NCI-H2081 (cell line): ENCODE measurements at regions not wholly inside any gene's neighbourhood (a gene's known extent, or its start where the extent isn't known, plus 50 kb on each side); places are given as distances from the start of the nearest gene placed in this dataset.

Experiments
- DNase-seq, 2 experiments: peaks; one replicate each; lab custom pipeline; 2025; lab: John Stamatoyannopoulos, UW

DNA sequence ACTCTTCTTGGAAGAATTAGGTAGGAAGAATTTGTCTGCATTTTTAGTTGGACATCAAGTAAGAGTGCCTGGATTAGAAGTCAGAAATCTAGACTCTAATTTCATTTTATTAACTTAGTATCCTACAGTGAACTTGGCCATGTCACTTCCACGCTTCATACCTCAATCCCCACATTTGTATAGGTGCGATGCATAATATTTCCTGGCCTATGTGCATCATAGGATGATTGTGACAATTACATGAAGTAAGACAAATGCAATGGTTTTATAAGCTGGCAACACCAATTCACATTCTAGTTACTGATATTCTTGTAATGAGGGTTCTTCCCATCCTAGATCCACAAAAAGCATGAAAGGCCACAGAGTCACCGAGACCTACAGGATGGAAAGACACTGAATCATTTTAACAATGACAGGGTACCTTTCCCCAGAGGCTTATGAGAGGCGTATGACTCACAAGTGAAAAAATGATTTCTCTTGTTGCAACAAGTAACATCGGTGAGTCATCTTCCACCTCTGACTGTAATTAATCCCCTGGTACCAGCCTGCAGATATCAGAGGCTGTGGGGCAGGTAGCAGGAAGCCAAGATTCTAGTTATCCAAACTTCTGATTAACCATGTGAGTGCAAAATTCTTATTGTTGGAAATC is 56.0 kb upstream of the OR5AK2 start:
- no peak for DNase-seq

DNA sequence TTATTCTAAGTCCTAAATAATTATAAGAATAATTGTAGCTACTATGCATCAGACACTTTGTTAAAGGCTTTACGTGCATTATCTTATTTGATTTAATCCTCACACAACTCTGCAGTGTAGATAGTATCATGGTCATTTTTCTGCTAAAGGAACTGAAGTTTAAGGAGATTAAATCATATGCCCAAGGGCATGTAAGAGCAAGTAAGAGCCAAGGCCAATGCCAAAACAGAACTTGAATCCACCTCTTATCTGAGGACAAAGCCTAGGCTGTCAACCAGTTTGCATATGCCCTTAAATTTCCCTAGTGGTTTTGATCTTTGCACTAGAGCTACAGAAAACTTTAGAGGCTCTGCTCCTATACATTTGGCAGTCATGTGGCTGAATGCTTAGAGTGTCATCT is 65.6 kb upstream of the OR5AK2 start:
- no peak for DNase-seq

DNA sequence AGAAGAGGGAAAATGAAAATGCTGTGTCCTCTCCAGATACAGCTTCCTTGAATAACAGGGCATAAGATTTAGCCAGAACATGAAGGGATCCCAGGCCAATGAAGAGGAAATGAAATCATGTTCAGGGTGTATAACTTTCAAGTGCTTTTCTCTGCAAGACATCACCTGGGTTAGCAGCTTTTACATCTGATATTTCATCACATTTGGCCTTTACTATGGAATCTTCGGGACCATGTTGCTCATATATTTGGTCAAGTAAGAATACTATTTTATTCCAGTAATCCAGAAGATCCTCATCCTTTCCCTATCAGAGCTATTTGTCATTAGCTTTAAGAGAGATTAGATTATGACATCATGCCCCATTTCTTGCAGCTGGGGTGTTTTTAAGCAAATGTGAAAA is 66.3 kb upstream of the OR5AK2 start:
- no peak for DNase-seq

DNA sequence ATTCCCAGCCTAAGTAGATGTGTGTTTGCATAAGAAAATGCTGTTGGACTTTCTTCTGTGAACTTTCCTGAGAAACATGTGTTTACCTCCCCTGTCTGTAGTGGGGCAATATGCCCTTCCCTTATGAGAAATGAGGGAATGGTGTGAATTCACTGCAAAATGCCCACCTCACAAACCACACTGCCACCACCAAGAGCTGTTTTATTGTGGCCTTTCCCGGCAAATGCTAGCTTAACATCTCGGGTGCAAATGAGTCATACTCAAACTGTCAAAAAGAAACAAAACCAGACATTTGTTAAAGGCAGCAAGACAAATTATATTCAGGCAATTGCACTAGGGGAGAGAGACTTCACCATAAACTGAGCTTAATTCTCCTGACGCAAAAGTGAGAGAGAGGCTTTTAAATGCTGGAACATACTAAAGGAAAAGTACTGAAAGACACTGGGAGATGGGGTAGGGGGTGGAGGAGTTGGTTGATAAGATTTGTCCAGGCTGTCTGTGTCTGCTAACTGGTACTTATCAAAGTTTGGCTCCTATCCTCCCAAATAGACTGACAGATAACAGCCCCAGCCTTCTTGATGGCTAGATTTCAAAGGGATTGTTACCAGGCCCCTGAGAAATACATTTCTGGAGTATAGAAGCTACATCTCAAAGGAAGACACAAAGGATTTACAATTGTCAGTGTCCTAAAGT is 70.9 kb upstream of the OR5AK2 start:
- no peak for DNase-seq

DNA sequence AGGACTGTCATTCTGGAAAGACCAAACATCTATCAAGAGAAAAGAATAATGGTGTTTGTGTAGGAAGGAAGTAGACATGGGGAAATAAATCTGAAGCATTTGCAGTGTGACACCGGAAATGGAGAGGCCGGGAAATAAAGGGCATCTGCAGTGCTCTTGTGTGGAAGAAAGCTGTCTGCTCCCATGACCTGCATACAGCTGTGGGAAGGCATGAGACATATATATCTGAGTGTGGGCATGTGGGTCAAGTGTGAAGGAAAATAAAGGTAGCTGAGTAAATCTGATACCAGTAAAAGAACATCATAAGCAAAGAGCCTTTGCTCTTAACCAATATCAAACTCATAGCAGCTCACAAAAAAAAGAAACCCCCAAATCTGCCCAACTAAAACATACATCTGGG is 72.1 kb upstream of the OR5AK2 start:
- no peak for DNase-seq

DNA sequence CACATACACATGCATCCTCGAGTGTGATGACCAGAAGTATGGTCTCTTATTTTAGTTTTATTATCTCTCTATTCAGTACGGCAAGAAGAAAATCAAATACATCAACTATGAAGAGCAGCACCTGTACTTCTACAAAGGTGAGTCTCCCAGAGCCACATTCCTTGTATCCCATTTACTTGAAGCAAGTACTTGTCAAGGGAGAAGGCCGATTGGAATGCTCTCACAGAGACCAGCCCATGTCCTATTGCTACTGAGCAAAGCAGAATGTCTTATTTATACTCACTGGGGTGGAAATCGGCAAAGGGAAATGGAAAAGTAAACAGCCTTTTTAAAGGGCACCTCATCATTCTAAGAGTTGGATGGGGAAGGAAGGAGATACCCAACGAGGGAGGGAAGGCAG is 72.6 kb upstream of the OR5AK2 start:
- no peak for DNase-seq

DNA sequence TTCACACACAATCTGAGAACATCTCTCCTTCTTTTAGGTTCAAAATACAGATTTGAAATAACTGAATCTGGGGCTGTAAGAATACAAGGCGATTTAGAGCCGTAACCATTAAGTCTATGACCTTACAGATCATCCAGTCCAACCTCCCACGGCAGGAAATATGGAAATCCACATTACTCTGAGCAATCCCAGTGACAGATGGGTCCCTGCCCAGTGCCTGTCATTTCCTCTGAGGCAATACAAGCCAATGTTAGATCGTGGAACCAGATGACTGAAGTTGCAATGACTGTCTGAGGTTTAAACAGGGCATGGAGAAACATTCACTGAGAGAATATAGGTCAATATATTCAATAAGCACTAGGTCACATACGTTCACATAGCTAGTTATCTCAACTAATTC is 77.4 kb upstream of the OR5AK2 start:
- DNase-seq: no peak

DNA sequence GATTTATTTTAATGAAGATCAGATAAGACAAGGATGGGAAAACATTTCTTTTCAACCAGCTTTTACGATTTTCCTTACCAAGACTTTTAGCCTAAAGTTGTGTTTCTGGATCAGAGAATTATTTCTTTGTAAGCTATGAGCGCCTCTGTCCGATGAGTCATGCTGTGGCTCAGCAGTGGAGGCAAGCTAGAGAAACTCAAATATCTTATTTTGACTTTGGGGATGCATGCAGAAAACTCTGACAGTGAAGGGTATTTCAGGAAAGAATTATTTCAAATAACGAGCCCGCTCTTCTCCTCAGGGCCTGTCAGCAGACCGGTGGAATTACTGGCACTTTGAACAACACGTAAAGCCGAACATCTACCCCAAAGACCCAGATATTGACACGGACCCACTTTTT is 77.9 kb upstream of the OR5AK2 start:
- DNase-seq: no peak

DNA sequence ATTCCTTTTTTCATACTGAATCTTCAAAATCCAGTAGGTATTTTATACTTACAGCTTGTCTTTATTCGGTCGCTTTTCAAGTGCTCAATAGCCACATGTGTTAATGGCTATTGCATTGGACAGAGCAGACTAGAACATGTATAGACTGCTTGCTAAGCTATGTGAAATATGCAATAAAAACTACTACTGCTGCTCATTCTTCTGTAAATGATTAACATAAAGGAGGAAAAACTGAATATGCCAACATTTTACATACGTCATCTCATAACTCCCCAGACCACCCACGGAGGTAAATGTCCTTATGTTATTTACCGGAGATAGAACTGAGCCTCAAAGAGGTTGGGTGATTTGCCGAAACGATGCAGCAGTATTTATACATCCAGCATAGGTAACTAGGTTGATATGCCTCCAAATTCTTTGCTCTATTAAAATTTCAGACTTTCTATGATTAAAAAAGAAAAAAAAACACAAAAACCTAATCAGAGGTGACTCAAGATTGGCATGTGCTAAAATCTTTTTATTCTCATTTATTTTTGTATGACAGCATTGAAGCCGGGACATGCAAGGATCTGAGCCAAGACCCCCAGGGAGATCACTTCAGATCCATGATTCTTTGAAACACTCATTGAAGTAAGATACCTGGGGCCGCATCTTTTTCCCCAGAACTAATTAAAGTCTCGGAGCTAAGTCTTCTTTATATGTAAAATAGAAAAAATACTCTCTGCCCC is 78.5 kb upstream of the OR5AK2 start:
- no peak for DNase-seq

DNA sequence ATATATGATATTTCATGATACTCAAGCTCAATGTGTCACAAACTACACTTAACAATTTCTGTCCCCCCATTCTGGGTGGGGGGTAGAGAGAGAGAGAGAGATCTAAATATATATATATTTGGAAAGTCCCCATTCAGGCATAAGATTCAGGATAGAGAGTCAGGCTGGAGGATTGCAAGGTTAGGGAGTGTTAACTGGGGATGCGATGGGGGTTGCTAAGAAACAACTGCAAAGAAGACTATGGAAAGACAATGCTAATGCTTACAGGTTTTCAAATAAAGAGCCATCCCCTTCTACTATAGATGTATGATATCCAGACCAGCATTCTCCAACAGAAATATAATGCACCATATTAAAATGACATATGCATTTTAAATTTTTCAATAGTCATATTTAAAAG is 79.2 kb upstream of the OR5AK2 start:
- DNase-seq: no peak

DNA sequence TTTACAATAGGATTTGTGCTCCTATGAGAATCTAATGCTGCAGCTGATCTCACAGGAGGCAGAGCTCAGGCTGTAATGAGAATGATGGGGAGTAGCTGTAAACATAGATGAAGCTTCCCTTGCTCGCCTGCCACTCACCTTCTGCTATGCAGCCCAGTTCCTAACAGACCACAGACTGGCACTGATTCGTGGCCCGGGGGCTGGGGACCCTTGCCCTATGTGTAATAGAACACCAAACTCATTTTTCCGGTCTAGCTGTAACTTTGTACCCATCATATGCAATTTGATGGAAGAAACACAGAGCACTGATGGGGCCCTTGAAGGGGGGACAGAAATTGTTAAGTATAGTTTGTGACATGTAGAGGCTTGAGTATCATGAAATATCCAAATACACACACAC is 79.6 kb upstream of the OR5AK2 start:
- no peak for DNase-seq

DNA sequence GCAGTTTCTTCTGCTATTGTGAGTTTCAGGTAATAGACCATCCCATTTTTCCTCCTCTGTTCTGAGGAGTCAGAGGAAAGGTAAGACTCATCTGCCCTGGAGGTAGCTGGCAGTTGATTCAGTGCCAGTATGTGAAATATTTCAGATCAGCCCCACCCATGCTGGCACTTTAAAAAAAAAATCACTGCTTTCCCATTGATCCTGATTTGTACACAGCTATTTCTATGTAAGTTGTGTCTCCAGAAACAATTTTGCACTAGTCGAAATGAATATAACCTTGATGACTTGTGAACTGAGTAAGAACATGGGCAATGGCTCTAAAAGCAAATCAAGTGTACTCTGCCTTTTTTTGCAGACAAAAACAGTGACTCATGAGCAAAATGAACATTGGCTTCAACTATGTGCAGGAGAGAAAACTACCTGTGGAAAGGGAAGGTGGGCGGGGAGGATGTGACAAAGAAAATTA is 82.0 kb upstream of the OR5AK2 start:
- no peak for DNase-seq

DNA sequence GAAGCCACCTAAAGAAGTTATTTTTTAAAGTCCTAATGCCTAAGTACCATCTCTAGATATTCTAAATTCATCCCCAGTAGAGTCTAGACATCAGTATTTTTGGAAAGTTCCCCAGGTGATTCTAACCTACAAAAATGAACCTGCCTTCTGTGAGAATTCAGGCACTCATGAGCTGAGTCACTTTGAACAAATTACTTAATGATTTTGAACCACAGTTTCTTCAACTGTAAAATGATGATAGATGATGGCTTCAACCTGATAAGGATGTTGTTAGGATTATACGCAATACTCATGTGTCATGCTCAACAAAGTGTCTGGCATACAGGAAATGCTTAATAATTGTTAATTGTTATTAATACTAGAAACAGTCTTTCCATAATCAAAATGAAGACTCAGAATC is 82.8 kb upstream of the OR5AK2 start:
- no peak for DNase-seq

DNA sequence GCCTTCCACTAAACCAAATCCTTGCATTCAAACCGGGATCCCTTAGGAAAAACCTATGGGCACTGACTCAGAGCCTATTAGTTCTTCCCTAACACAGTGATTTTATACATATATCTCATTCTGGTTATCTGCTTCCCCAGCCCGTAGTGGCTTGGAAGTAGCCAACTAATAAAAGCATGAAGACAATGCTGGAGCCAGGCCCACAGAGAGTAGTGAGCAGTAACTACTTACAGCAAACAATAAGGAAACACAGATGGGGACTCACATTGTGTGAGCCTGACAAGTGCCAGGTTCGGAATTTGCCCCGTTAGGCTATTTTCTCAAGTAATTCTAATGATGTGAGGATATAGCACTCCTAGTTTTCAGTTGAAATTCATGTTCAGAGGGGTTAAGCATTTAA is 83.3 kb upstream of the OR5AK2 start:
- no peak for DNase-seq

DNA sequence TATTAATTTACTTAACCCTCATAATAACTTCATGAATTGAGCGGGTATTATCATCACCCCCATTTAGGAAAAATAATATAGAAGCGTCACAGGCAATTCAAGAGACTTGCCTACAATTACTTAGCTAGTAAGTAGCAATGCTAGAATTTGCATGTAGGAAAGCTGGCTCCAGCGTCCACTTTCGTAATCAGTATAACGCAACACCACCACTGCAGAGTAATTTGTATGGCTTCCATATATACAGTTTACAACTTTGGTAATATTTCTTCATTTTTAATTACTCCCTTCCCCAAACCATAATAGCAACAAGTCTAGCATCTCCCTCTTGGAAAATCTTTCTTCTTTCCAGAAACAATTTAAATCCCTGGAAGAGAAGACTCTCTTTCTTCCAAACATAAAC is 89.9 kb upstream of the OR5AK2 start:
- no peak for DNase-seq

DNA sequence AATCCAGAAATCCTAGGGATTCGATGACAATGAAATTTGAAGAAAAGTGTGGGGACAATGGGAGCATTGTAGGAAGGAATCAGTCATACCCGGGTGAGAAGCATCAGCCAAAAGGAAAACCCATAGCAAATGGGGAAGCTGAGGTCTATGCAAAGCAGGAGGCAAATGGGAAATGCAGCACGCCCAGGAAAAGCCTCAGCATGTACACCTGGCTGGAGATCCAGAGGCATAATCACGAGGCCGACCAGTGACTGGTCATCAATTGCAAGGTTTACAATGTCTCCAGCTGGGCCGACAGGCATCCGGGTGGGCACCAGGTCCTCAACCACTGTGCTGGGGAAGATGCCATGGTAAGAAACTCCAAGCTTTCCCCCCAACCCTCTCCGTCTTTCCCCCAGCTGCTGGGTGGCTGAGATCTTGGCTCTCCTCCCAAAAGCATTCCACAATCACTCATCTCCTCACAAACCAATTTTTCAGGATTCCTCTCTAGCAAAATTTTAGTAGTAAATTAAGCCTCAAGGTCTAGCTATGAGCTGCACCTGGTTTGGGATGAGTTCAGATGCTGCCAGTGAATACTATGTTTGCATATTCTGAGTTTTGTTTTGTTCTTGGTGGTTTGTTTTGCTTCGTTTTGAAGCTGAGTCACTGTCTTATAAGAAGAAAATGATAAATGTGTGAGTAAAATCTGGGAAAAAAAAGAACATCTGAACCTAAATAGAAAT is 98.0 kb upstream of the OR5AK2 start:
- DNase-seq: no peak

DNA sequence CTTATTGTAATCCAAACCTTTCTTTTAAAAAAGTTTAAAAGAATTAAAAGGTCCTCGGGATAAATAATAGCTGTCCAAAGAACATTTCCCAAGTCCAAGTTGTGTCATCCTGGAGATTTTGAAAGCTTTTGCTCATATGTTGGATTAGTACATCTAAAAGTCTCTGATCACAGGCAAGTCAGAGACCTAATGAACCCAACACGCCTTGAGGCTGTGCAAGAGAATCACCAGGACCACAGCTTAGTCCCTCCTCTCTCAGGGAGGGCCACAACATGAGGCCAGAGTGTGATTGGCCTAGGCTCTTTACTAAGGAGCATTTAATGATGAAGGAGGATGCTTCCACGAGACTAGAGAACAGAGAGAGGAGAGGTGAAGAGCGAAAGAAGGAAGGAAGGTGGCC is 98.7 kb upstream of the OR5AK2 start:
- no peak for DNase-seq

DNA sequence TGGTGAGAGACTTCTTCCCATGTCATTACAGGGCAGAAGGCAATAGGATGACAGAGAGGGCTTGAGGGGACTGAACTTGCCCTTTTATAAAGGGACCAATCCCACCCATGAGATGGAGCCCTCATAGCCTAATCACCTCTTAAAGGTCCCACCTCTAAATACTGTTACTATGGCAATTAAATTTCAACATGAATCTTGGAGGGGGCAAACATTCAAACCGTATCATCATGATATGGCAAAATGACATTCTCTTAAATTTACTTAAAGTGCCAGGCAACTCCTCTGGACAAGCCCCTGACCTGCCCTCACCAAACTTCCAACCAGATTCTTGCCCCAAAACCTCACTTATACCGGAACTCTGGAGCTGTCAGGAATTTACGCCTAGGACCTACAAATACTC is 100.8 kb upstream of the OR5AK2 start:
- no peak for DNase-seq

DNA sequence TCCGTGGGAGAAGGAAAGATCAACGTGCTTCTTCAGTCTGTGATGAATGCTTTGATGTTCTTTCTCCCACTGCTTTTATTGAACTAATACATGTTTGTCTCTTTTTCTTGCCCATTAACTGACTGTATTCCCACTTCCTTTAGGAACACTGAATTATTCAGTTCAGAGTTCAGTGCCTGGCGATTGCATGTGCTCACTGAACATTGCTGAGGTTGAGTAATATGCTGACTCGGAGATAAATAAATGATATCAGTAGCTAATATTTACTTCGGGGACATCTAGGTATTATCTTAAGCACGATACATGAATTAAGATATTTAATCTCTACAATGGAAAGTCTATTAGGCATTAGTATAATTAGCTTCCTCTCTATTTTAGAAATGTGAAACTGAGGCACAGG is 102.3 kb upstream of the OR5AK2 start:
- no peak for DNase-seq

DNA sequence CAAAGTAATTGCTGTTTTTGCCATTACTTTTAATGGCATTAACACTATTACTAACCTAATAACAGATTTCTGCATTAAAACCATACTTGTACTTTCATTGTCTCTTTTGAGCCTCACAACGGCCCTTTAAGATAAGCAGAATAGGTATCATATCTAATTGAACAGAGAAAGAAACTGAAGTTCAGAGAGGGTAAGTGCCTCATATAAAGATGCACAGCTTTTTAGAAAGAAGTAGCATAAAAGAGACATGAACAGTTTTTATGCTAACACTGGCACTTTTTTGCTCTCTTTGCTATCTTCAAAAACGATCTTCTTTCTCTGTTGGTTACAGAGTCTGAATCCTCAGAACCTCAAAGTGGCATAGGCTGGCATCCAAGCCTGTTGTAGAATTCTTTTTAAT is 102.9 kb upstream of the OR5AK2 start:
- DNase-seq: no peak

DNA sequence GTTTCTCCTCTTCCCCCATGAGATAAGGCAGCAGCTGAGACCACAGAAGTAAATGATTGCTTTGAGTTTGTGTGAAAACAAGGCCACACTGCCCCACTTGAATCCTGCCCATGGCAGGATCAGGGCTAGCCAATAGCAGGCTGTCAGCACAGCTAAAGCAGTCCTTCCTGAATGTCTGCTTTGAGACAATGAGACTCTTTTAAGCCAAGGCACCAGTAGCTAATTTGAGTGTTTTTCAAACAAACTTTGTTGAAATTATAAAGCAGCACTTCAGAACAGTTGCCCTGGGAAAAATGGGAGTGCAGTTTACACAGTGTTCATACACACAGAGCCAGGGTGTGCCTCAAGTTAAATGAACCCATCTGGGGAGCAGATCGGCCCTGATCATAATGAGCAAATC is 103.5 kb upstream of the OR5AK2 start:
- no peak for DNase-seq

DNA sequence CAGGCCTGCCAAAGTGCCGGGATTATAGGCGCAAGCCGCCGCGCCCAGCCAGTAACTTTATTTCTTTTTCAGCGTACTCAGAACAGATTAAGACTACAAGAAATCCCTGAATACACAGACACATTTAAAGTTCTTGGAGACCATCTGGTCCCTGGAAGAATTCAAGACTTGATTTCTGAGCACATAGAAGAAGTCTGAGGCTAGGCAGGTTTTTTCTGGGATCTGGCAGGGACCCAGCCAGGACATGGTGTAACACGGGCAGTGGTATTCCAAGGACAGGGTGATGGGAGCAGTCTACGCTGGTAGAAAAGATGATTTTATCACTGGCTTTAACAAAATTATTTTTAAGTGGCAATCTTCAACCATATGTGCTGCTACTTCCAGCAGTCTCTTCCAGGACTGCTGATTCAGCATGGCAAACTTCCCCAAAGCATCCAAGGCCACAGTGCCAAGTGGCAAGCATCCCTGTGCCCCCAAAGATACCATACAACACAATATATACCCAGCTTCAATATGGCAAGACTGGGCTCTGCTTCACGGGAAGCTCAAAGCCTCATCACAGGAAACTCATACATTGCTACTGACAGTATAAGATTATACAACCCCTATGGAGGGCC is 105.2 kb upstream of the OR5AK2 start:
- no peak for DNase-seq
